ENCODE measurements at regions not wholly inside any gene's neighbourhood (a gene's known extent, or its start where the extent isn't known, plus 50 kb on each side); places are given as distances from the start of the nearest gene placed in this dataset.
A peak's percentile ranks its signal among the peaks of the same experiment; 100 is the strongest.
"Not testable (repeated sequence)": the region's sequence is repeated elsewhere in the genome, so short reads cannot be mapped to it uniquely, and the experiment has no call there.

DNA sequence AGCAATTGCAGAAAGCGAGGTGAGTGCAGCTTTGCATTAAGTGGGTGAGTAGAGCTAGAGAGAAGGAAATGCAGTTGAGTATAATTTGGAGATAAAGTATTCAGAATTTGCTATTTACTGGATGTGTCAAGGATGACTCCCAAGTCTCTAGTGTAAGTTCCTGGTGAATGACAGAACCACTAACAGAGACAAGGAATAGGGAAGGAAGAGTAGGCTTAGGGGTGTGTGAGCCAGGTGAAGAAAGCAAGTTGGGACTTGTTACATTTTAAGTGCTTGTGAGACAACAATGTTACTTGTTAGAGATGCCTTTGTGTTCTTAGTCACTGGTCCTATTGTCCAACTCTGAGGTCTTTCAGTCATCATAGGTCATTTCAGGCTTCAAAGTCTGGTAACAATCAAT, 70.8 kb downstream of the TBC1D26 start:
- DNase-seq = not testable (repeated sequence)

DNA sequence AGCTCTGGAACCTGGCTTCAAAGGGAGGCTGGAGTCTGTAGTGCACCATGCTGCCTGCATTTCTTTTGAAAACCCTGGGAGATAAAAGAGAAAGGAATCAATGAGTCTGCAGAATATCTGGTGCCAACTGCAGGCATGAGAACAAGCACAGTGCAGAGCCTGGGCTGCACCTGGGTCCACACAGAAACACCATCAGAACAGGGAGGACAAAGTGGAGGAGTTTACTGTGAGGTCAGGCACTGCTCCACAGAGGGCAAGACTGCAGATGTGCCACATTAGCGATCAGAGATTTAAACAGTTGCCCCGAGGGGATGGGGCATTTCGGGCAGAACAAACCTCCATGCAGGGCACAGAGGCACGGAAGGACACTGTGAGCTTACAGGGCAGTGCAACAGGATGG, 74.7 kb downstream of the TBC1D26 start:
- not testable (repeated sequence) for DNase-seq

DNA sequence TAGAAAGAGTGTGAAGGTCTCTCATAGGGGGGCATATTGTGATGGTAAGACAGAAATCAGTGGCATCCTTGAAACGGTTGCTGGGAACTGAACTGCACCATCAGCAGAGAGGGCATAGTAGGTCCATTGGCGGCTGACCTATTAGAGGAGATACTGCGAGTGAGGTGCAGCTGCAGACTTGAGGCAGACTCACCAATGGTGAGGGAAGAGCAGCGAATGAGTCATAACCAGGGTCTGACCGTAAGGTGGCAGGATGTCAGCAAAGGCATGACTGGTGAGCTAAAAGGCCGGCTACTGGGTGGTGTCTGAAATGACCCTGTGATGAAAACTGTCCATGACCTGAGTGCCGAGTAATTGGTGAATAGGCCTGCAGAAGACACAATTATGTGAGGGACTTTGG, 81.3 kb downstream of the TBC1D26 start:
- DNase-seq = not testable (repeated sequence)

DNA sequence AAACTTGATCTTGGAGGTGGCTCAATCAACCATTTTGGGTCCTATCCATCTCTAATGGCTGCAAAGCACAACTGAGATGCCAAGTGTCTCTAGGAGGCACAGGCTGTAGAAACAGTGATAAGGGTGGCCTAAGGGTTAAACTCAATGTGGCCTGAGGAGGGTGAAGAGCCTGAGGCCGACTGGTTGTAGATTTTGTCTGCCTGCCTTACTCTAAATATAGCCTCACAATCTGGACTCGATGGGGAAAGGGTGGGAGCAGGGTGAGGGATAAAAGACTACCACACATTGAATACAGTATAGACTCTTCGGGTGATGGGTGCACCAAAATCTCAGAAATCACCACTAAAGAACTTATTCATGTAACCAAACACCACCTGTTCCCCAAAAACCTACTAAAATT, 81.9 kb downstream of the TBC1D26 start:
- not testable (repeated sequence) for DNase-seq

DNA sequence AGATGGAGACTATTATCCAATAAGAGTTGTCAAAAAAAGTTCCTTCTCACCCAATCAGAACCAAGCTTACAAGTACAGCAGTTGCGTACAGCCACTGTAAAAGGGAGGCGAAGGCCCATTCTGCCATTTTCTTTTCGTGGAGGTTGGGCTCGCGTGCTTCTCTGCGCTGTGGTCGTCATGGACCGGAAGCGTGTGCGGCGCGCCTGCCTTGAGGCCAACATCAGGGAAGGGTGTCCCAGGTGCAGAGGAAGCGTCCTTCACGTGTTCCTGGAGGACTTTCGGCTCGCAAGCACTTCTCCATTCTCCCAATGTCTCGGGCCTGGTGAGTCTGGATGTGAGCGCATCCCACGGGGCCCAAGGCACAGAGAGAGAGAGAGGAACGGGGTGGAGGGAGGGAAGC, 85.8 kb downstream of the TBC1D26 start:
- DNase-seq = not testable (repeated sequence)

DNA sequence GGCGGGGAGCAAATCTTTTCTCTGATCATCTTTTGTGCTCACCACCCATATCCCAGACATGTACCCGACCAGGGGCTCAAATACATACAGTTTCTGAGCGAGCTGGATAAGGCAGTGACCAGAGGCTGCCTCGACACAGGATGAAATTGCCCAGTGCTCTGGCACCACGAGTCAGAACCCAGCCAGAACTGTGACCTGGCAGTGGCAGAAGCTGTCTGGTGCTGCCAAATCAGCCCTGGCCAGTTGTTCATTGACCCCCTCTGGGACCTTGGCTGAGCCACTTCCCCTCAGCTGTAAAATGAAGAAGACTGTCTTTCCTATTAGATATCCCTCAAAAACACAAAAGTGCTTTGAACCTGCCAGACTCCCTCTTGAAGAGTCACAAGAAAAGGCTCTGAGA, 90.2 kb downstream of the TBC1D26 start:
- DNase-seq = not testable (repeated sequence)

DNA sequence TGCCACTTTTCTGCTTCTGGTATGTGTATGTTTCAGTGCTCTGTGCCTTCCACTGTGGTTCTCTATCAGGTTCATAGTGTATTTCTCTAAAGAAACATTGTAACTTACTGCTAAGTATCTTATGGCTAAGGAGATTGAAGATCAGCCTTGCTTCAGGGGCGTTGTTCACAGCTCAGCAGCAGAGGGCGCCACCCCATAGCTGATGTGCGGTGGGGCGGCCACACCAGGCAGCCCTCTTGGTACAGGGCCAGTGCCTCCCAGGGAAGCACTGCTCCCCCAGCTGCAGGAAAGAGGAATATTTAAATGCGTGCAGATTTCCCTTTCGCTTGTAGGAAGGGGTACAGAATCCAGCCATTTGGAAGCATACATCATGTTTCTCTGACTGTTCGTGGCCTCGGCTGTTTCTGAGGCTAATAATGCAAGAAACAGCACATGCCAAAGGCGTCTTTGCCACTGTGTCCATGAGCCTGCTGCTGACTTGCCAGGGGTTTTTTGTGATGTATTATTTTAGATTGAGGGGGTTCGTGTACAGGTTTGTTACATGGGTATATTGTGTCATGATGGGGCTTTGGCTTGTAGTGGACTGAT, 96.7 kb downstream of the TBC1D26 start:
- peak; percentile 44 to 79 for DNase-seq

DNA sequence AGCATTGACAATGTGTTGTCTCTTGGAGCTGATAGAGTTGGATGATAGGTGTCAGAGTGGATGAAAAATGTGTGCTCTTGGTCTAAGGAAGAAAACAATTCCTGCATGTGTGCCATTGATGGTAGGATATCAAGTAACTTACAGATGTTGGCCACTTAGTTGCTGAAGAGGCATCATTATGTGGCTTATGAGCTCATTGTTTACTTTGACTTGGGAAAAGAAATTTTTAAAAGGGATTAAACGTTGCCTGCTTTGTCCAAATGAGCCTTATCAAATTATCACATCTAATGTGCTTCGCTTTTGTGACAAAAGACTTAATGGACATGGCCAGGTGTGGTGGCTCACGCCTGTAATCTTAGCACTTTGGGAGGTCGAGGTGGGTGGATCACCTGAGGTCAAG, 98.1 kb downstream of the TBC1D26 start:
- DNase-seq = not testable (repeated sequence)

DNA sequence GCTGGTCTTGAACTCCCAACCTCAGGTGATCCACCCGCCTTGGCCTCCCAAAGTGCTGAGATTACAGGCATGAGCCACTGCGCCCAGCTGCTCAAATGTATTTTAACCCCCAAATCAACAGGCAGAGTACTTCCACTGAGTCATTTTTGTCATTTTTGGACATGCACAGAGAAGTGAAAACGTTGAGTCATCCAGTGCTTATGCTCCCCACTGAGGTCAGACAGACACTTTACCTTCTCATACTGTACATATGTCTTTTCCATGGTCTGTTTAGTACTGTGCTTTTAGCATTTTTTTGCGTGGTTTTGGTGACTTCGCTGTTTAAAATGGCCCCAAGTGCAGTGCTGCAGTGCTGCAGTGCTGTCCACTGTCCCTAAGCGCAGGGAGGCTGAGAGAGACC, 99.1 kb downstream of the TBC1D26 start:
- DNase-seq = peak; percentile 58 to 76

DNA sequence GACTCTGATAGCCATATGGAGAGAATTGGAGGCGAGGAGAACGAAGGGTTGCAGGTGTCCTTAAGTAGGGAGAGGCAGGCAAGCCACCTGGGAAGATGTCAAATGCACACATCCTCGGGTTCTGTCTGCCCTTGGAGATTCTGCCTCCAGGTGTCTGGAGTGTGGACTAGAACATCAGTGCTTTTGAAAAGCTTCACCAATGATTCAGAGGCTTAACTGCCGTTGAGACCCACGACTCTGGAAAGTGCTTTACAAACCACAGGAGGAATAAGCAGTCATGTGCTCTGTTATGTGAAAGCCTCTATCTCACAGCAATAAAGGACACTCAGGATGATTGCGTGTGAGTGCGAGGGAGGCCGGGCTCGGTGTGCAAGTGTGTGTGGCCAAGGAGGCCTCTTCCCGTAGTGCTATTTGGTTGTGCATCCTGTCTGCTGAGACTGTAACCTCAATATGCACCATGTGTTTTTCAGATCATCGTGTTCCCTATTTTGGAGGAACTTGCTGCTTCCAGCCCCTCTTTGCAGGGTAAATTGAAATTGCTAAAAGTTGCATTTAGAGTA, 100.9 kb downstream of the TBC1D26 start:
- DNase-seq = peak in 1 of 2 donors; percentile 13

DNA sequence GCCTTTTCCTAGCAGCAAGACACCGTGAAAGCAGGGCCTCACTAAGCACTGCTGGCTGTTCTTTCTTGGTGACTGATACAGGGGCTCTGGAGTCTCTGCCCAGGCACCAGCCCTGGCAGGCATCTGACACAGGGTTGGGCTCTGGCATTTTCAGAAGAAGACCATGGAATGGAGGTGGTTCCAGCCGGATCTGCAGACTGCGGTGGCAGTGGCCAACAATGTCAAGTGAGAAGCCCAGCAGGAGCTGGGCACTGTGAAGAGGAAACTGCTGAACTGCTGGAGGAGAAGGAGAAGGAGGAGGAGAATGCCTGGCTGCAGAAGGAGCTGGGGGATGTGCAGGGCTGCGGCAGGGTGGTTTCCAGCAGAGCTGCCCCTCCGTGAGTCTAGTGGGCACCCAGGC, 101.8 kb downstream of the TBC1D26 start:
- not testable (repeated sequence) for DNase-seq

DNA sequence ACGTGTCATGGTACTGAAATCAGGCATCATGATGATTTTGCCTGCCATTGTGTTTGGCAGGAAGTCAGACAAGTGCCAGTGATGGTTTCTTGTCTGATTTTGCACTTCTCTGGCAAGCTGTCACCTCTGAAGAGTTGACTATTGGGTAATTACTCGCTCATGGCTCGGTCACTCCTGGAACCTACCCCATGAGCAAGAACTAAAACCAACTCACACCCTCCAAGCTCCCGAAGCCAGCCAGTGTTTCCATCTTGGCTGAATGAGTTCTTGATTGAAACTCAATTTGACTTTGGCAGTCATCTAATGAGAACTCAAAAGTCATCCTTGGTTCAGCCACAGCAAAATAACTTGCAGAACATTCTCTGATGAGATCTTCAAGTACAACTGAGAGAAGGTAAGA, 103.4 kb downstream of the TBC1D26 start:
- DNase-seq = not testable (repeated sequence)

DNA sequence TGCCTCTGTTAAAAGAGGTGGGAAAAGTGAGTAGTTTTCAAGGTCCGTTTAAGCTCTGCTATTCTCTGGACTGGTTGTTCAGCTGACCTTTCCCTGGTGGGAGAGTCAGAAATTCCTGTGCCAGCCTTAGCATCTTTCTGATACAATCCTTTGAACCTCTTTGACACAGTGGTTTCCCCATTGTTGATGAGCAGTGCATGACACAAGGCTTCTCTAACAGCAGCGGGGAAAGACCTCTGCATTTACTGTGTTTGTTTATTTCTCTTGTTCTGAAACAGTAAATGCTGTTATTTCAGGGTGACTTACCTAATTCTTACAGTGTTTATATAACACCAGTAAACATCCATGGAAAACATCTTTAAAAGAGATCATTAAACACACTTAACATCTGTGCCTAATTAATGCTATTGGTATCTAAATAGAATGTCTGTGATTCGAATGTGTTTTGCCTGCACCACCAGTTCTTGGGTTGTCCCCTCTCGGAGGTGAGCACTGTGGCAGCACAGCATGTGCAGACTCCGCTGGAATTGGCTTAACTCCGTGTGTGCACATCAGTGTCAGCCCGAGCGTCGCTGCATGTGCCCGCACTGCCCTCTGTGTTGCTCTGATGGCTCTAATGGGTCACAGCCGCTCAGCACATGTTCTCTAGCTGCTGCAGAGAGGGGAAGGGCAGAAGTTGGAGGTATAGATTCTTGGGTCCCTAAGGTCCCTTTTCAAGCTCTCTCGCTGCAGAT, 104.3 kb downstream of the TBC1D26 start:
- DNase-seq = not testable (repeated sequence)

DNA sequence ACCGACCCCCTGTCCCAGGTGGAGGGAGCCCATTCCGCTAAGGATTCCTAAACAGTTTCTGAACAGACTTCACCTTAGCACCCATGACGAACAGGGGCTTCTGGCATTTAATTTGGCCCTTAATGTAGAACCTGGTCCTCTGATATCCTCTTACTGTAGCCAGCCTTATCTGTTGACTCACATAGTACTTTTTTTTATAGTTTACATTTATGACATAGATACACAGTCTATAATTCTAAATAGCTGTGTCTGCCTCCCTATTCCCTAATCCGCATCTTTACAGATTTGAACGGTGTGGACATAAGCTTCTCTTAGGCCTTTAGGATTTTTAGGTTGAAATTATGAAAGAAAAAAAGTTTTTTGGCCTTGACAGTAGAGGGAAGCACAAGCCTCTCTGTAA, 104.9 kb downstream of the TBC1D26 start:
- not testable (repeated sequence) for DNase-seq

DNA sequence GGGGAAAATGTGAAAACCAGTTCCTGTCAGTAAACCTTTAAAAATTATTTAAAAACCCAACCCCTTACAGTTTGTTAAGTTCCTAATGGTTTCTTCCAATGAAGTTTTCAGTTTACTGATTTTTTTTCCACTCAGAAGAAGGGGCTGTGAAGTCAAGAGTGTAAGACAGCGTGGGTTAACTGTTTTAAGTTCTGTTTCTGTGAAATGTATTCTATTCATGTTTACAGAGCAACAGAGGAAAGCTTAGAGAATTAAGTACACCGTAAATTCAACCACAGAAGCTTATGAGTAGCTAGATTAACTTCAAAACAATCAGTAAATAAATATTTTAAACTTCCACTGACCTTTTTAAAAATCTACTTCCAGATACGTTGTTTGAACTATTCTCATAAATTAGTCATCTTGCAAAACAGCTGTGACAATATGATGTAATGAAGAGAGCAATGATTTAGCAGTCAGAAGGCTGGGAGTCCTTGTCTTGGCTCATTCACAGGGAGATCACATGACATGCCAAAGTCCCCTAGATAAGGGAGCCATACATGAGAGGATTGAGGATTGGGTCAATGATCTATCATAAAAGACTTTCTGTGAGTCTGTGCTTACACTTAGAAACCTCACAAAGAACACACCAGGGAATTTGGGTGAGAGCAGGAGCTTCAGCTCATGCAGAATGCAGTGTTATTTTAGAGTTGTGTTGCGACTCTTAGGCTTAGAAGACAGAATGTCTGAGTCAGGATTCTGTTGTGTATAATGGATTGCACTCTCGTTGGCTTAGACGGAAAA, 97.3 kb upstream of the ADORA2B start:
- peak in 1 of 2 donors; percentile 12 for DNase-seq

DNA sequence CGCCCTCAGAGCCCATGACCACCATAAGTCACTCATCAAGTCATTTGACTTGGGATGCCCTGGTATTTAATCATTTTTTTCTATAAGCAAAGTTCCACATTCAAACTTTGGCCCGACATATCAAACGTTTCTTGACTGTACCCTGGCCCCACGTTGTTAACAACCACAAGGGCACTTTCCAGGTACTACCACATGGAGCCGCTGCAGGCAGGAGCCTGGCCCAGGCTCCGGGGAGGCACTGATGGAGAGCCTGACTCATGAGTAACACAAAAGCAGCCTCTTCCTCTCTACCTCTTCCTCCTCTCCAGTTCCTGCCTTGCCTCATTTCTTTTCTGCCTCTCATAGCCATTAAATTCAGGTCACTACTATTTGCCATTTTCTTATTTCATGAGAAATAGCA, 95.9 kb upstream of the ADORA2B start:
- peak; percentile 71 to 73 for DNase-seq

DNA sequence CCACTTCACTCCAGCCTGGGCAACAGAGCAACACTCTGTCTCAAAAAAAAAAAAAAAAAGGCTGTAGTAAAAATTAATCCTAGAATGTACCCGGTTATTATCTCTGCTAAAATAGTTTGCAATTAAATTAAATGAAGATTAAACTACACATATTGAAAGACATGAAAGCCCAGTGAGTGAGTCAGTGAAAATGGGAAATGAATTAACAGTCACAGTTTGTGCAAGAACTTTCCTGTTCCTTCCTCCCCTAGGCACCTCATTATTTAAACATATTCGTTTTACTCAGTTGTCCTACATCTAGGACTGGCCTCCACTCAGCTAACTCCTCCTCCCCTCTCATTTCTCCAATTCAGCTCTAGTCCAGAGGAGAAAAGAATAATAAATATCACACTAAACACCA, 94.9 kb upstream of the ADORA2B start:
- peak; percentile 28 to 37 for DNase-seq

DNA sequence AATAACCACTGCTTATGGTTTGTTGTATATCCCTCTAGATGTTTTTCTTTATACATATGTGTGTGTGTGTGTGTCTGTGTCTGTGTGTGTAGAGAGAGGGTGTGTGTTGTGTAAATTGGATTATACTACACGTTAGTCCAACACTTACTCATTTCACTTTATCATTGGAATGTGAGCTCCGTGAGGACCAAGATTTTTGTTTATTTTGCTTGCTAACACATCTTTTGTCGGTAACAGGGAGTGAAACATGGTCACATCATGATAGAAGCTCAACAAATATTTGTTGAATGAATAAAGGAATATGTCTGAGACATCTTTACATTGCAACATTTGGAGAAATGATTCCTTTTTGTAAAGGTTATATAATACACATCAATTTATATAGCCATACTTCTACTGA, 94.2 kb upstream of the ADORA2B start:
- not testable (repeated sequence) for DNase-seq

DNA sequence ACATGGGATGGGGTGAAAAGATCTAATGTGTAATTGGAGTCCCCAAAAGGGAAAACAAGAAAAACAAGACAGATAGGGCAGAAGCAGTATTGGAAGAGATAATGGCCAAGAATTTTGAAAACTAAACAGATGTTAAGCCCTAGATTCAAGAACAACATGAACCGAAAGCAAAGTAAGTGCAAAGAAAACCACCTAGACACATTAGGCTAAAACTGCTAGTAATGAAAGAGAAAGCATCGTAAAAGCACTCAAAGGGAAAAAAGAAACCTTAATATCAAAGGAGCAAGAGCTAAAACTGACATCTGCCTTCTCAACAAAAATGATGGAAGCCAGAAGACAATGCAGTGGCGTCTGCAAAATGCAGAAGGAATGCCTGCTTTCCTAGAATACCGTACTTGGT, 92.1 kb upstream of the ADORA2B start:
- DNase-seq = not testable (repeated sequence)

DNA sequence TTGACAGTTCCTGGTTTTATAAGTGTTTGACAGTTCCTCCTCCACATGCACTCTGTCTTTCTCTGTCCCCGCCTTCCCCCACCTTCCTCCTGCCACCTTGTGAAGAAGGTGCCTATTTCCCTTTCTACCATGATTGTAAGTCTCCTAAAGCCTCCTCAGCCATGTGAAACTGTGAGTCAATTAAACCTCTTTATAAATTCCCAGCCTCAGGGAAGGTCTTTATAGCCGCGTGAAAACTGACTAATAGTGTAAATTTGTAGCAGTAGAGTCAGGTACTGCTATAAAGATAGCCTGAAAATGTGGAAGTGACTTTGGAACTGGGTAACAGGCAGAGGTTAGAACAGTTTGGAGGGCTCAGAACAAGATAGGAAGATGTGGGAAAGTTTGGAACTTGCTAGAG, 88.7 kb upstream of the ADORA2B start:
- not testable (repeated sequence) for DNase-seq

DNA sequence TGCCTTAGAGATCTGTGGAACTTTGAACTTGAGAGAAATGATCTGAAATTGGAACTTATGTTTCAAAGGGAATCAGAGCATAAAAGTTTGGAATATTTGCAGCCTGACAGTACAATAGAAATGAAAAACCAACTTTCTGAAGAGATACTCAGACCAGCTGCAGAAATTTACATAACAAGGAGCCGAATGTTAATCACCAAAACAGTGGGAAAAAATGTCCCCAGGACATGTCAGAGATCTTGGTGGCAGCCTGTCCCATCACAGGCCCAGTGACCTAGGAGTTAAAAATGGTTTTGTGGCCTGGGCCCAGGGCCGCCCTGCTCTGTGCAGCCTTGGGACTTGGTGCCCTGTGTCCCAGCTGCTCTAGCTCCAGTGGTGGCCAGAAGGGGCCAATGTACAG, 88.2 kb upstream of the ADORA2B start:
- DNase-seq = not testable (repeated sequence)

DNA sequence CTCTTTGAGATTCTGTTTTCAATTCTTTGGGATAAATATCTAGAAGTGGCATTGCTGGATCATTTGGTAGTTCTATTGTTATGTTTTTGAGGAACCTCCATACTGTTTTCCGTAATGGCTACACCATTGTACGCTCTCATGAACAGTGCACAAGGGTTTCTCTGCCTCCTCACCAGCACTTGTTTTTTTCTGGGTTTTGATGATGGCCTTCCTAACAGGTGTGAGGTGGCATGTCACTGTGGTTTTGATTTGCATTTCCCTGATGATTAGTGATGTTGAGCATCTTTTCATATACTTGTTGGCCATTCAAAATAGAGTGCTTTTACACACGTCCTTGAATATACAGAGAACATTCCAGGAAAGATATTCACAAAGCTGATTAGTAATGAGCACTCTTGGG, 86.8 kb upstream of the ADORA2B start:
- DNase-seq = not testable (repeated sequence)

DNA sequence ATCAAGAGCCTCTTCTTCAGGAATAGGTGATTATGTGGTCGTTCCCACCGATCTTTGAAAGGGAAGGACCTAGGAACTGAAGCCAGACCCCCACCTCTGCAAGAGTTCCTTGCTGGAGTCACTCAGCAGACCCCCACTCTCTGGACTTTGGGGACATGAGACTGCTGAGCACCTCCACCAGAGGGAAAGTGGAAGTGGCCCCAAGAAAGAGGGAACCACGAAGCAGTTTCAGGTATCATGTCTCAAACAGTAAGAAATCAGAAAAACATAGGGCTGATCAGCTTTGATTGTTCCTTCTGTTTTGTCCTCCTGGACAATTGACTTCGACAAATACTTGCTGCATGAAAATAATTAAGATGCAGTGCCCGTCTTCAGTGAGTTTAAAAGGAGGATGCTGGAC, 84.2 kb upstream of the ADORA2B start:
- DNase-seq = not testable (repeated sequence)

All from inflammatory macrophage treated with lipopolysaccharide for 1 hour (primary cell).